ENCODE measurements at regions not wholly inside any gene's neighbourhood (a gene's known extent, or its start where the extent isn't known, plus 50 kb on each side); places are given as distances from the start of the nearest gene placed in this dataset.

DNA sequence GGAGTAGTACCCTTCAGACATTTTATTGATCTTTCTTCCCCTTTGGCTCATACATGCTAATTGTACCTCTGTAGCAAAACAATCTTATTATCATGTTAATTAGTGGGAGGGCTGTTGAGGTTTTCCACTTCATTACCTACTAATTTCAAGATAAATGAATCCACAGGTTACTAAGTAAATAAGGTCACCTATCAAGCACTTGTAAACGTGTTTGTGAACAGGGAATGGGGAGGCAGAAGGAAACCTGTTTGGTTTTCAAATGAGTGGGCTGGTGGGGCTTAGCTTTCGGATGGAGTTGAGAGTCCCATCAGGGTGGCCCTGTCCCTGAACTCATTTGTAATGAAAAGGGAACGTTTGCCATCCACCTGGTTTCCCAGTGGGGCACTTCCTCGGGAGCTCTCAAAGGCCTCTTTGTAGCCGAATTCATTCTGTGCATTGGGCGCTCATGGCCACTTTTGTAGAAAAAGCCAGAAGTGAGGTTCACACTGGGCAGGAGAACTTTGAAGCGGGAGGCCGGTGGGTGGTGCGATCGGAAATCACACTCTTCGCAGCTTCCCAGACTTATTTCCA lies 419.8 kb upstream of the NR2F2 start:
- intact Hi-C loops (cut with micrococcal nuclease): no loop called here
- Mint-ChIP-seq H3K27ac (no peak overlapping the region), H3K36me3 (ENCODE audit: low read depth) (no peaks in the 10 kb centered on the region), H3K27me3 (no peaks in the 10 kb centered on the region), H3K9me3 (no peaks in the 10 kb centered on the region), H3K4me3 (no peak overlapping the region), H3K4me1 (ENCODE audit: low read depth) (no peaks in the 10 kb centered on the region)
- no peak for TF ChIP-seq CTCF (IDR thresholded peaks at IDR 0.05)
- ATAC-seq (no peak), DNase-seq (no peak)
- ChIA-PET POLR2A (no interaction called here), CTCF (no interaction called here)

DNA sequence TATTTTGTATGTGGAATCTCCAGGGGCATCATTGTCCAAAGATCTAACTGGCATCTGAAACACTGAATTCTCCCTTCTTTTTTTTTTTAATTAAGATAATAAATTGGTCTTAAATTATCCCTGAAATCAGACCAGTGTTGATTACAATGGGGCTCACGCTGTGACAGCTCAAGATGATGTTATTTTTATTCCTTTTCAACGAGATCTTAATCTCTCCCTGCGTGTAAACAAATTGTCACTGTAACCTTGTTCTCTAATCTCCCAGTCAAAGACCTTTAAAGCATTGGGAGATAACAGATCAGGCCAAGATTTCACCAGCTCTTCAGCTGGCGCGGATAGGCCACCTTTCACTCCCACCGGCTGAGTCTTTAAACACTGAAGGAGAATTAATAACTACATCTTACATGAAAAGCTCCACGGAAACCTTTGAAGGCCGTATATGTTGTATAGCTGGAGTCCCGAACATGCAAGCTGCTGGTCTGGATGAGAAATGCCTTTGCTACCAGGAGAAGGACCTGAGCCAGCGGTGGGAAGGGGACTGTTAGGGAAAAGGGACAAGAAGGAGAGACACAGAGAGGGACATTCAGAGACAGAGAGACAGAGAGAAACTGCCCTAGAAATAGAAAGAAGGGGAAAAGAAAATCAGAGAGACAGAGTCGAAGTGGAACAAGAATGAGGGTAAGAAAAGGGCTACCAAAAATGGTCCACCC lies 418.8 kb upstream of the NR2F2 start:
- CTCF ChIA-PET: no interaction called here
- no peaks in the 10 kb centered on the region for H3K27me3 Mint-ChIP-seq
- H3K27ac Mint-ChIP-seq: no peak overlapping the region
- DNase-seq: no peak
- no peak overlapping the region for H3K4me3 Mint-ChIP-seq
- H3K9me3 Mint-ChIP-seq: no peaks in the 10 kb centered on the region
- no peaks in the 10 kb centered on the region for H3K4me1 Mint-ChIP-seq (ENCODE audit: low read depth)
- no peaks in the 10 kb centered on the region for H3K36me3 Mint-ChIP-seq (ENCODE audit: low read depth)
- no peak for TF ChIP-seq CTCF (IDR thresholded peaks at IDR 0.05)
- POLR2A ChIA-PET: no interaction called here
- intact Hi-C loops (cut with micrococcal nuclease): no loop called here
- ATAC-seq: no peak

DNA sequence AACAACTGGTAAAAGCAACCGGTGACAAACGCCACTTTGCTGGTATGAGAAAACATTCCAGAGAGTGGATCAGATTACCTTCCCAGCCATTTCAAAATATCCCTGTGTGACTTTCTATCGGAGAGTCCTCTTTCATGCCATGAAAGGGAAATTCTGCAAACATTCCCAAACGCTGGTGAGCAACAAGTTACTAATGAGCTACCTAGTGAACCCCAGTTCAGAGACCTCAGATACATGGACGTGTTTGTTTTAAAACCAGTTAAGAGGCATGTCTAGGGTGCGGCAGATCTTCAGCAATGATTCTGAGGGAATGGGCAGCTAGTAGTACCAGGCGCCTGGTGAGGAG lies 418.2 kb upstream of the NR2F2 start:
- POLR2A ChIA-PET: no interaction called here
- Mint-ChIP-seq H3K36me3 (ENCODE audit: low read depth) (no peaks in the 10 kb centered on the region), H3K4me3 (no peak overlapping the region), H3K4me1 (ENCODE audit: low read depth) (no peaks in the 10 kb centered on the region), H3K27me3 (peaks cover 1% of the 10 kb centered on the region), H3K27ac (no peak overlapping the region), H3K9me3 (no peaks in the 10 kb centered on the region)
- DNase-seq (no peak), ATAC-seq (no peak)
- intact Hi-C loops (cut with micrococcal nuclease): no loop called here
- CTCF ChIA-PET: no interaction called here
- no peak for TF ChIP-seq CTCF (IDR thresholded peaks at IDR 0.05)

DNA sequence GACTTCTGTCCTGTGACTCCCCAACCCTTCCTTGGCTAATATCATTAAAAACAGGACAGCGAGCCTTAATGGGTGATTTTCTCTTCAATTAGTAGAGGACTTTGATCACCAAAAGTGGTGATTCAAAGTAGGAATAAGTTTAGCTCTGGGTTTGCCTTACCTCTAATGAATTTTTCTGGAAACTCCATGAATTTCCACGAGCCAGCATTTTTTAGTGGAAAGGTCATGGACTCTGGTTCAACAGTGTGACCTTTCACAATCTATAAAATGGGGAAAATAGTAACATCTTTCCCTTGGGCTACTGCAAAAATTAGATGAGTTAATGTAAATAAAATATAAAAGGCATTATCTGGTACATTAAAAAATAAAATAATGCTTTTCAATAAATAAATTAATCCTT lies 417.8 kb upstream of the NR2F2 start:
- Mint-ChIP-seq H3K27ac (no peak overlapping the region), H3K36me3 (ENCODE audit: low read depth) (no peaks in the 10 kb centered on the region), H3K27me3 (peaks cover 4% of the 10 kb centered on the region), H3K4me1 (ENCODE audit: low read depth) (no peaks in the 10 kb centered on the region), H3K4me3 (no peak overlapping the region), H3K9me3 (no peaks in the 10 kb centered on the region)
- TF ChIP-seq CTCF (IDR thresholded peaks at IDR 0.05): no peak
- ChIA-PET CTCF (no interaction called here), POLR2A (no interaction called here)
- intact Hi-C loops (cut with micrococcal nuclease): no loop called here
- no peak for ATAC-seq
- no peak for DNase-seq

- Mint-ChIP-seq H3K36me3 (ENCODE audit: low read depth) (no peaks in the 10 kb centered on the region), H3K27ac (no peak overlapping the region), H3K27me3 (peaks cover 5% of the 10 kb centered on the region), H3K4me3 (no peak overlapping the region), H3K4me1 (ENCODE audit: low read depth) (no peaks in the 10 kb centered on the region), H3K9me3 (no peaks in the 10 kb centered on the region)
- DNase-seq (no peak), ATAC-seq (no peak)
- intact Hi-C loops (cut with micrococcal nuclease): no loop called here
- no peak for TF ChIP-seq CTCF (IDR thresholded peaks at IDR 0.05)
- ChIA-PET POLR2A (no interaction called here), CTCF (no interaction called here)
These were observed 413.9 kb upstream of the NR2F2 start for GRCh38 chr15:95916568-95916967.

All from activated CD8-positive, alpha-beta T cell treated with anti-CD3 and anti-CD28 coated beads for 36 hours (primary cell).